SK-N-SH treated with all-trans-retinoic acid at 6 μM for 48 hours (cell line): ENCODE measurements at regions not wholly inside any gene's neighbourhood (a gene's known extent, or its start where the extent isn't known, plus 50 kb on each side); places are given as distances from the start of the nearest gene placed in this dataset.

Experiments used
- ATAC-seq: fragments of 200-7000 bp; cut with Tn5 transposase; 3 replicates; pipeline ENCODE4 v1.9.1; 2020; ENCODE audit warnings: mild to moderate bottlenecking, moderate library complexity
- ARNTL ChIP-seq: fragments of 450-650 bp; formaldehyde crosslinking; IDR thresholded peaks from 2 replicates; pipeline ENCODE4 v1.5.0; 2020; ENCODE audit warnings: low read depth, mild to moderate bottlenecking, moderate library complexity, borderline replicate concordance
- BACH2 ChIP-seq: fragments of 250-450 bp; sonication (Bioruptor Pico); IDR thresholded peaks from 2 replicates; pipeline ENCODE4 v1.9.0; 2021; ENCODE audit warnings: mild to moderate bottlenecking, borderline replicate concordance
- CSDC2 ChIP-seq: fragments of 250-450 bp; sonication (Bioruptor Pico); IDR thresholded peaks from 2 replicates; pipeline ENCODE4 v1.5.0; 2020; ENCODE audit warnings: mild to moderate bottlenecking, moderate library complexity
- ESRRG ChIP-seq: fragments of 250-450 bp; sonication (Bioruptor Pico); IDR thresholded peaks from 2 replicates; pipeline ENCODE4 v1.6.1; 2021; ENCODE audit warnings: mild to moderate bottlenecking
- GLIS3 ChIP-seq: fragments of 250-450 bp; sonication (Bioruptor Pico); IDR thresholded peaks from 2 replicates; pipeline ENCODE4 v1.5.0; 2020; ENCODE audit warnings: mild to moderate bottlenecking, moderate library complexity
- ISL1 ChIP-seq: fragments of 250-450 bp; sonication (Bioruptor Pico); IDR thresholded peaks from 2 replicates; pipeline ENCODE4 v2.1.2; 2022; ENCODE audit warnings: mild to moderate bottlenecking, moderate library complexity
- OSR1 ChIP-seq: fragments of 250-450 bp; sonication (Bioruptor Pico); IDR thresholded peaks from 2 replicates; pipeline ENCODE4 v1.8.0; 2022; ENCODE audit warnings: moderate library complexity, mild to moderate bottlenecking, inconsistent platforms
- RARB ChIP-seq: fragments of 250-450 bp; sonication (Bioruptor Pico); IDR thresholded peaks from 2 replicates; pipeline ENCODE4 v1.8.0; 2021; ENCODE audit warnings: mild to moderate bottlenecking, moderate library complexity
- SNAI2 ChIP-seq: fragments of 250-450 bp; sonication (Bioruptor Pico); IDR thresholded peaks from 2 replicates; pipeline ENCODE4 v1.5.0; 2020; ENCODE audit warnings: mild to moderate bottlenecking, moderate library complexity
- TCF4 ChIP-seq: fragments of 250-450 bp; sonication (Bioruptor Pico); IDR thresholded peaks from 2 replicates; pipeline ENCODE4 v1.8.0; 2021; ENCODE audit warnings: mild to moderate bottlenecking, moderate library complexity, borderline replicate concordance
- TOX ChIP-seq: fragments of 250-450 bp; sonication (Bioruptor Pico); IDR thresholded peaks from 2 replicates; pipeline ENCODE4 v1.8.0; 2021; ENCODE audit warnings: mild to moderate bottlenecking, moderate library complexity, borderline replicate concordance
- ZC3H10 ChIP-seq: fragments of 250-450 bp; sonication (Bioruptor Pico); IDR thresholded peaks from 2 replicates; pipeline ENCODE4 v1.5.1; 2021; ENCODE audit warnings: mild to moderate bottlenecking, moderate library complexity
- ZFP3 ChIP-seq: fragments of 250-450 bp; sonication (Bioruptor Pico); IDR thresholded peaks from 2 replicates; pipeline ENCODE4 v1.5.0; 2020; ENCODE audit warnings: mild to moderate bottlenecking, moderate library complexity
- ZFP30 ChIP-seq: fragments of 450-650 bp; formaldehyde crosslinking; IDR thresholded peaks from 2 replicates; pipeline ENCODE4 v1.5.0; 2022; ENCODE audit warnings: mild to moderate bottlenecking, moderate library complexity
- ZNF8 ChIP-seq: fragments of 450-650 bp; formaldehyde crosslinking; IDR thresholded peaks from 2 replicates; pipeline ENCODE4 v1.5.0; 2020; ENCODE audit warnings: mild to moderate bottlenecking, moderate library complexity
- TF ChIP-seq, protein P1 (sequence below): fragments of 250-450 bp; sonication (Bioruptor Pico); IDR thresholded peaks from 2 replicates; pipeline ENCODE4 v1.5.0; 2020; ENCODE audit warnings: mild to moderate bottlenecking, moderate library complexity
- TF ChIP-seq, protein P2 (sequence below): fragments of 250-450 bp; sonication (Bioruptor Pico); IDR thresholded peaks from 2 replicates; pipeline ENCODE4 v1.8.0; 2021; ENCODE audit warnings: low read depth, mild to moderate bottlenecking, moderate library complexity, borderline replicate concordance
- TF ChIP-seq, protein P3 (sequence below): fragments of 250-450 bp; sonication (Bioruptor Pico); IDR thresholded peaks from 2 replicates; pipeline ENCODE4 v1.5.1; 2021; ENCODE audit warnings: mild to moderate bottlenecking, moderate library complexity
- TF ChIP-seq, protein P4 (sequence below): fragments of 250-450 bp; sonication (Bioruptor Pico); IDR thresholded peaks from 2 replicates; pipeline ENCODE4 v1.8.0; 2020; ENCODE audit warnings: mild to moderate bottlenecking, moderate library complexity, borderline replicate concordance
- TF ChIP-seq, protein P5 (sequence below): fragments of 250-450 bp; sonication (Bioruptor Pico); IDR thresholded peaks from 2 replicates; pipeline ENCODE4 v1.5.1; 2020; ENCODE audit warnings: low read depth, mild to moderate bottlenecking, moderate library complexity

DNA sequence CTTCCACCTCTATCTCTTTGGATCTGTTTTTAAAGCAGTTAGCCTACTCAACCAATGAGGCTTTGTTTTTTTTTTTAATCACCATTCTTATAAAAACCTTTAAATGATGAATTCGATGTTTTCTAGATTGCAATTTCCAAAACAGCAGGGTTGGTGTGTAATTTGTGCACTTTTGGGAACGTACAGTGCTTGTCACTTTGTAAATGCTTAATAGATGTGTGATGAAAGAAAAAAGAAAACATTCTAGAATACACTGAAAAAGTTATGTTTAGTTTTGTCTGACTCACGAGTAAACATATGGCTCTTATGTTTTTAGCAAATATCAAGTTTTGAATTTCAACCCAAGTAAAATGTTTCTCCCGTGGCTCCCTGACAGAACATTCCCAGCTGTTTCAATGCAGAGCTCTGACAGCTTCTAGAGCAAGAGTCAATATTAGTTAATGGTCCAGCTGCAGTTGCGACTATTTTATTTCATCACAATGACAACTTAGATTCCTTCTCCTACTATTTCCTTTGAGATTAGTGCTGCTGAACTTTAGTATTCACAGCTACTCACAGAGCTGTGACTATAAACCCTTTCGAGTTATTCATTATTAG lies 362.5 kb upstream of the ADAMTS5 start (continued):
- TF ChIP-seq, protein P1, sequence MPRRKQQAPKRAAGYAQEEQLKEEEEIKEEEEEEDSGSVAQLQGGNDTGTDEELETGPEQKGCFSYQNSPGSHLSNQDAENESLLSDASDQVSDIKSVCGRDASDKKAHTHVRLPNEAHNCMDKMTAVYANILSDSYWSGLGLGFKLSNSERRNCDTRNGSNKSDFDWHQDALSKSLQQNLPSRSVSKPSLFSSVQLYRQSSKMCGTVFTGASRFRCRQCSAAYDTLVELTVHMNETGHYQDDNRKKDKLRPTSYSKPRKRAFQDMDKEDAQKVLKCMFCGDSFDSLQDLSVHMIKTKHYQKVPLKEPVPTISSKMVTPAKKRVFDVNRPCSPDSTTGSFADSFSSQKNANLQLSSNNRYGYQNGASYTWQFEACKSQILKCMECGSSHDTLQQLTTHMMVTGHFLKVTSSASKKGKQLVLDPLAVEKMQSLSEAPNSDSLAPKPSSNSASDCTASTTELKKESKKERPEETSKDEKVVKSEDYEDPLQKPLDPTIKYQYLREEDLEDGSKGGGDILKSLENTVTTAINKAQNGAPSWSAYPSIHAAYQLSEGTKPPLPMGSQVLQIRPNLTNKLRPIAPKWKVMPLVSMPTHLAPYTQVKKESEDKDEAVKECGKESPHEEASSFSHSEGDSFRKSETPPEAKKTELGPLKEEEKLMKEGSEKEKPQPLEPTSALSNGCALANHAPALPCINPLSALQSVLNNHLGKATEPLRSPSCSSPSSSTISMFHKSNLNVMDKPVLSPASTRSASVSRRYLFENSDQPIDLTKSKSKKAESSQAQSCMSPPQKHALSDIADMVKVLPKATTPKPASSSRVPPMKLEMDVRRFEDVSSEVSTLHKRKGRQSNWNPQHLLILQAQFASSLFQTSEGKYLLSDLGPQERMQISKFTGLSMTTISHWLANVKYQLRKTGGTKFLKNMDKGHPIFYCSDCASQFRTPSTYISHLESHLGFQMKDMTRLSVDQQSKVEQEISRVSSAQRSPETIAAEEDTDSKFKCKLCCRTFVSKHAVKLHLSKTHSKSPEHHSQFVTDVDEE (CRISPR knock-in tag), result no peak
- TF ChIP-seq ISL1 (CRISPR knock-in tag), result no peak

DNA sequence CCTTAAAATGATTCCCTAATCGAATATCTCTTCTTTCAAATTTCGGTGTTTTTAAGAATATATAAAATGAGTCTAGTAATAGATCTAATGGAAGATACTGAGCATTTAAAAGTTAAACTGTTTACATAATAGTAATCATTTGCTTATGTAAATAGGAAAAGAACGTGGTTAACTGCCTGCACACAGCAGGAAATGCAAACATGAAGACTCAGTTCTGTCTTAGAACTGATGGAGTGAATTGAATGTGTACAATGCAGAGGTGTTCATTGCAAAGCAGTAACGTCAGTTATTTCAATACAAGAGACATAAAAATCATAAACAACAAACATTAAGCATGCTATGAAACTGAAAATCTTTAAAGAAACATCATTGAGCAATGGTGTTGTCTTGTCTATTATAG lies 359.4 kb upstream of the ADAMTS5 start:
- no peak for ATAC-seq
- TF ChIP-seq SNAI2 (CRISPR knock-in tag) (no peak), ESRRG (CRISPR knock-in tag) (no peak), ZFP30 (CRISPR knock-in tag) (no peak), TCF4 (CRISPR knock-in tag) (no peak), OSR1 (CRISPR knock-in tag) (no peak), ZNF8 (CRISPR knock-in tag) (no peak), TOX (no peak), ISL1 (CRISPR knock-in tag) (no peak), ZFP3 (no peak), ZC3H10 (CRISPR knock-in tag) (no peak), RARB (CRISPR knock-in tag) (no peak), BACH2 (CRISPR knock-in tag) (no peak), GLIS3 (no peak)
- TF ChIP-seq, protein P1 (CRISPR knock-in tag), result no peak
- TF ChIP-seq, protein P2, sequence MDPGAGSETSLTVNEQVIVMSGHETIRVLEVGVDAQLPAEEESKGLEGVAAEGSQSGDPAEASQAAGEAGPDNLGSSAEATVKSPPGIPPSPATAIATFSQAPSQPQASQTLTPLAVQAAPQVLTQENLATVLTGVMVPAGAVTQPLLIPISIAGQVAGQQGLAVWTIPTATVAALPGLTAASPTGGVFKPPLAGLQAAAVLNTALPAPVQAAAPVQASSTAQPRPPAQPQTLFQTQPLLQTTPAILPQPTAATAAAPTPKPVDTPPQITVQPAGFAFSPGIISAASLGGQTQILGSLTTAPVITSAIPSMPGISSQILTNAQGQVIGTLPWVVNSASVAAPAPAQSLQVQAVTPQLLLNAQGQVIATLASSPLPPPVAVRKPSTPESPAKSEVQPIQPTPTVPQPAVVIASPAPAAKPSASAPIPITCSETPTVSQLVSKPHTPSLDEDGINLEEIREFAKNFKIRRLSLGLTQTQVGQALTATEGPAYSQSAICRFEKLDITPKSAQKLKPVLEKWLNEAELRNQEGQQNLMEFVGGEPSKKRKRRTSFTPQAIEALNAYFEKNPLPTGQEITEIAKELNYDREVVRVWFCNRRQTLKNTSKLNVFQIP, result no peak
- TF ChIP-seq, protein P3, sequence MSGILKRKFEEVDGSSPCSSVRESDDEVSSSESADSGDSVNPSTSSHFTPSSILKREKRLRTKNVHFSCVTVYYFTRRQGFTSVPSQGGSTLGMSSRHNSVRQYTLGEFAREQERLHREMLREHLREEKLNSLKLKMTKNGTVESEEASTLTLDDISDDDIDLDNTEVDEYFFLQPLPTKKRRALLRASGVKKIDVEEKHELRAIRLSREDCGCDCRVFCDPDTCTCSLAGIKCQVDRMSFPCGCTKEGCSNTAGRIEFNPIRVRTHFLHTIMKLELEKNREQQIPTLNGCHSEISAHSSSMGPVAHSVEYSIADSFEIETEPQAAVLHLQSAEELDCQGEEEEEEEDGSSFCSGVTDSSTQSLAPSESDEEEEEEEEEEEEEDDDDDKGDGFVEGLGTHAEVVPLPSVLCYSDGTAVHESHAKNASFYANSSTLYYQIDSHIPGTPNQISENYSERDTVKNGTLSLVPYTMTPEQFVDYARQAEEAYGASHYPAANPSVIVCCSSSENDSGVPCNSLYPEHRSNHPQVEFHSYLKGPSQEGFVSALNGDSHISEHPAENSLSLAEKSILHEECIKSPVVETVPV, result no peak
- TF ChIP-seq, protein P4, sequence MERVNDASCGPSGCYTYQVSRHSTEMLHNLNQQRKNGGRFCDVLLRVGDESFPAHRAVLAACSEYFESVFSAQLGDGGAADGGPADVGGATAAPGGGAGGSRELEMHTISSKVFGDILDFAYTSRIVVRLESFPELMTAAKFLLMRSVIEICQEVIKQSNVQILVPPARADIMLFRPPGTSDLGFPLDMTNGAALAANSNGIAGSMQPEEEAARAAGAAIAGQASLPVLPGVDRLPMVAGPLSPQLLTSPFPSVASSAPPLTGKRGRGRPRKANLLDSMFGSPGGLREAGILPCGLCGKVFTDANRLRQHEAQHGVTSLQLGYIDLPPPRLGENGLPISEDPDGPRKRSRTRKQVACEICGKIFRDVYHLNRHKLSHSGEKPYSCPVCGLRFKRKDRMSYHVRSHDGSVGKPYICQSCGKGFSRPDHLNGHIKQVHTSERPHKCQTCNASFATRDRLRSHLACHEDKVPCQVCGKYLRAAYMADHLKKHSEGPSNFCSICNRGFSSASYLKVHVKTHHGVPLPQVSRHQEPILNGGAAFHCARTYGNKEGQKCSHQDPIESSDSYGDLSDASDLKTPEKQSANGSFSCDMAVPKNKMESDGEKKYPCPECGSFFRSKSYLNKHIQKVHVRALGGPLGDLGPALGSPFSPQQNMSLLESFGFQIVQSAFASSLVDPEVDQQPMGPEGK (CRISPR knock-in tag), result no peak
- TF ChIP-seq, protein P5, sequence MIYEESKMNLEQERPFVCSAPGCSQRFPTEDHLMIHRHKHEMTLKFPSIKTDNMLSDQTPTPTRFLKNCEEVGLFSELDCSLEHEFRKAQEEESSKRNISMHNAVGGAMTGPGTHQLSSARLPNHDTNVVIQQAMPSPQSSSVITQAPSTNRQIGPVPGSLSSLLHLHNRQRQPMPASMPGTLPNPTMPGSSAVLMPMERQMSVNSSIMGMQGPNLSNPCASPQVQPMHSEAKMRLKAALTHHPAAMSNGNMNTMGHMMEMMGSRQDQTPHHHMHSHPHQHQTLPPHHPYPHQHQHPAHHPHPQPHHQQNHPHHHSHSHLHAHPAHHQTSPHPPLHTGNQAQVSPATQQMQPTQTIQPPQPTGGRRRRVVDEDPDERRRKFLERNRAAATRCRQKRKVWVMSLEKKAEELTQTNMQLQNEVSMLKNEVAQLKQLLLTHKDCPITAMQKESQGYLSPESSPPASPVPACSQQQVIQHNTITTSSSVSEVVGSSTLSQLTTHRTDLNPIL (CRISPR knock-in tag), result no peak

DNA sequence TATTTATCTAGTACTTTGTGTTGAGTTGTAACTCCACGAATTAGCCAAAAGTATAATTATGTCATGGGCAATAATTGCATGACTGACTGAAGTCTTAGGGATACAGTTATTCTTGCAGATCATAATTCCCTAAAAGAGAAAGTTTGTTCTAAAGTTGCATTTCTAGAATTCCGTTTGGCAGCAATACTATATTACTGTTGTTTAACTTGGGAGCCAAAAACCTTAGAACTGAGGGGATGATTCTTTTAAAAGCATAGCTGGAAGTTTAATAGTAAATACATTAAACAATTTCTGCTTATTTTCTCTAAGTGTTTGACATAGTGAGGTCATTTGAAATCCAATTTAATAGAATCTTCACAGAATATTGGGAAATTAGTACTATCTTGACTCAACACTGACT lies 356.4 kb upstream of the ADAMTS5 start:
- ATAC-seq, result no peak
- TF ChIP-seq, protein P3, result no peak
- TF ChIP-seq ARNTL (CRISPR knock-in tag), result no peak
- TF ChIP-seq OSR1 (CRISPR knock-in tag), result no peak
- TF ChIP-seq, protein P5 (CRISPR knock-in tag), result no peak
- no peak for TF ChIP-seq CSDC2 (CRISPR knock-in tag)
- TF ChIP-seq ZNF8 (CRISPR knock-in tag), result no peak
- no peak for TF ChIP-seq ZFP30 (CRISPR knock-in tag)
- TF ChIP-seq ZC3H10 (CRISPR knock-in tag), result no peak
- no peak for TF ChIP-seq TOX
- TF ChIP-seq, protein P2, result no peak
- TF ChIP-seq ZFP3, result no peak
